ENCODE measurements at regions not wholly inside any gene's neighbourhood (a gene's known extent, or its start where the extent isn't known, plus 50 kb on each side); places are given as distances from the start of the nearest gene placed in this dataset.
"Not testable (repeated sequence)": the region's sequence is repeated elsewhere in the genome, so short reads cannot be mapped to it uniquely, and the experiment has no call there.

DNA sequence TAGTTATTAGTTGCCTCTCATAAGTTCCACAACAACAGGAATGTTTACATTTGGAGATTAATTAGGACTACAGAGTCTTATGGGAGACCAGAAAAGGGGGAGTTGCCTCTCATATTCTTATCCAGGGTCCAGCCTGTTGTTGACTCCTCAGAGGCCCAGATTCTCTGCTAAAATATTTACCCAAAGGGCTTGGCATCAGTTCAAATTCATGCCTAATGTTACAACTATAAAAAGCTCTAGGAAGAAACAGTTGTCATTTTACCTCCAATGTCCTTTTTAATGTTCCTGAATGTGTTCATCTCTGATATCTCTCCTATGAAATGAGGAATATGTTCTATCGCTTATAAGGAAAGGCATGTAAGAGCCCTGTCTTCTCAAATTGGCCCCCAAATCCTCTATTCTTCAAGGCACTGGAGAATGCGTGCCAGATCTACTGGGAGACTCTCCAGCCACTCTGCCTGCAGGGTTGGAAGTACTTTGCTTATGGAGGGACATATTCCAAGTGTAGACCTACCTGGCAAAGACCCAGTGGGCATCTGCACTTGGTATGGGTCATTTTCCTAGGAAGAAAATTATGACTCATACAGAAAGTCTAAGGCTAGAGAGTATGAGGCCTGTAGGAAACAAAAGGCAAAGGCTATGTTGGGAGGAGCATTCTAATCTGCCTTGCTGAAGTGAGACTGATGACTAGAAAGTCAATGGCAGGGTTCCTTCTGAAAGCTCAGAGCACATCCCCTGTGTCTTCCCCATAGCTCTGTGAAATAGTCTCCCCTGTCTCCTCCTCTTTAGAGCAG is 192.6 kb downstream of the ESM1 start:
- intact Hi-C loops (cut with DNase I), result loop anchor here (5.0 kb wide), 1 partner anchor 39 kb away; no protein-coding TSS in a partner anchor
- DNase-seq (ENCODE audit: low spot score), result no peak

DNA sequence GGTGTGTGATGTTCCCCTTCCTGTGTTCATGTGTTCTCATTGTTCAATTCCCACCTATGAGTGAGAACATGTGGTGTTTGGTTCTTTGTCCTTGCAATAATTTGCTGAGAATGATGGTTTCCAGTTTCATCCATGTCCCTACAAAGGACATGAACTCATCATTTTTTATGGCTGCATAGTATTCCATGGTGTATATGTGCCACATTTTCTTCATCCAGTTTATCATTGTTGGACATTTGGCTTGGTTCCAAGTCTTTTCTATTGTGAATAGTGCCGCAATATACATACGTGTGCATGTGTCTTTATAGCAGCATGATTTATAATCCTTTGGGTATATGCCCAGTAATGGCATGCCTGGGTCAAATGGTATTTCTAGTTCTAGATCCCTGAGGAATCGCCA is 197.5 kb downstream of the ESM1 start:
- intact Hi-C loops (cut with DNase I); DNase-seq (ENCODE audit: low spot score): not testable (repeated sequence)

DNA sequence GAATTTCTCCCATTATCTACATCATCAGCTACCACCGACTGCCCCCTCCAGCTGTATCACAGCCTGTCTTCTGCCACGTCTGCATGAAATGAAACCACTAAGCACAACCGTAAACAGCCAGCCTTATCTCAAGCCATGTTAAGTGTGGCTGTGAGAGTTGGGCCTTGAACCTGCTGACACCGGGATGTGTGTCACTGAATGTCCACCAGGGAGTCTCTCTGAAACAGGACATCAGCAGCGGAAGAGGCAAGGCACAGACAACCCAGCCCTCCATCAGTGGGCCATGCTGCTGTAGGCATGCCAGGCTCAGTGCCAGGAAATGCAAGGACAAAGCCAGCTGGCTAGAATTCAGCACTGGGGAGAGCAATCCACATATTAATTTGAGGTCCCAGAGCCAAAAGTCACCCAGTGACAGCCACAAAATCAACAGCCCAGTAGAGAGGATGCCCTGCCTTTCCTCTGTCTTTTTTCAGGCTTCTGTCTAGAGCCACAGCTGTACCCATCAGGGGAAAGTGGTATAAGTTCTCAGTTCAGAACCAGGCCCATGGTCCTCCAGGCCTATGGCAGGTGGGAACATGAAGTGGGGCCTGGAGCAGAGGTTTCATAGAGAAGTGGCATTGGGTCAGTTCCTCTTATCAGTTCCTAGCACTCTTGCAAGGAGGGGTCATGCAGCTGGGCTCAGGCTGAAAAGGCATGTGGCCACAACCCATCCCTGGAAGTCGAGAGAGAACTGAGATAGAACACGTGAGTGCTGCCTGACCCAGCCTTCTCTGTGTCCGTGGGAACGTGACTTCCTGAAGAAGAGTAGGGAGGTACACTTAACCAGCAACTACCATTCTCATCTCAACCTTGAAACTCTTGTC is 199.4 kb downstream of the ESM1 start:
- intact Hi-C loops (cut with DNase I), result no loop called here
- peak; percentile 79 for DNase-seq (ENCODE audit: low spot score)

DNA sequence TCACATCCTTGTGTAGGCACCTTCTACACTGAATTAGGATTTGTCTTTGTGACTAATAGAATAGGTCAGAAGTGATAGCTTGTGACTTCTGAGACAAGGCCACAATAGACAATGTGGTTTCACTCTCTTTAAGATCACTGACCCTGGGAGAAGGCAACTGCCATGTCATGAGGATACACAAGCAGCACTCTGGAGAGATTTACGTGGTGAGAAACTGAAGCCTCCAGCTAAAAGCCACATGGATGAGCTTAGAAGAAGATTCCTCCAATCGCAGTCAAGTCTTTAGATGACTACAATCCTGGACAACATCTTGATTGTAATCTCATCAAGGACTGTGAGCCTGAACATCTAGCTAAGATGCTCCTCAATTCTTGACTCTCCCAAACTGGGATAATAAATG is 206.6 kb downstream of the ESM1 start:
- intact Hi-C loops (cut with DNase I), result no loop called here
- DNase-seq (ENCODE audit: low spot score), result no peak

DNA sequence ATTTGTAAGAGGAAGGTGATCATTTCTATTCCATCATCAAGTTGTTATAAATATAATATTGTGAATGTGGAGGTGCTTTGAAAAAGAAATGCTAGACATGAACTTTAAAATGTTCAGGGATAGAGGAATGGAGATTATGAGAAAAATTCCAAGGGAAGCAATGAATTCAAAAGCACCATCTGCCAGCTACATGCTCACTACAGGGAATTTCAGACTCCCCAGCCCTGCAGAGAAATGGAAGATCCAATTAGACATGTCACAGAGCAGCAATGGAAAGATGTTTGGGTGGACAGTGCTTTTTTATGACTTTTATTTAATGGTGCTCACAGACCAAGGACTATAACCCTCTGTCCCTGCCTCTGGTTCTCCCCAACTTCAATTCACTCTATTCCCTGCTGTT is 209.7 kb downstream of the ESM1 start:
- no peak for DNase-seq (ENCODE audit: low spot score)
- intact Hi-C loops (cut with DNase I), result no loop called here

DNA sequence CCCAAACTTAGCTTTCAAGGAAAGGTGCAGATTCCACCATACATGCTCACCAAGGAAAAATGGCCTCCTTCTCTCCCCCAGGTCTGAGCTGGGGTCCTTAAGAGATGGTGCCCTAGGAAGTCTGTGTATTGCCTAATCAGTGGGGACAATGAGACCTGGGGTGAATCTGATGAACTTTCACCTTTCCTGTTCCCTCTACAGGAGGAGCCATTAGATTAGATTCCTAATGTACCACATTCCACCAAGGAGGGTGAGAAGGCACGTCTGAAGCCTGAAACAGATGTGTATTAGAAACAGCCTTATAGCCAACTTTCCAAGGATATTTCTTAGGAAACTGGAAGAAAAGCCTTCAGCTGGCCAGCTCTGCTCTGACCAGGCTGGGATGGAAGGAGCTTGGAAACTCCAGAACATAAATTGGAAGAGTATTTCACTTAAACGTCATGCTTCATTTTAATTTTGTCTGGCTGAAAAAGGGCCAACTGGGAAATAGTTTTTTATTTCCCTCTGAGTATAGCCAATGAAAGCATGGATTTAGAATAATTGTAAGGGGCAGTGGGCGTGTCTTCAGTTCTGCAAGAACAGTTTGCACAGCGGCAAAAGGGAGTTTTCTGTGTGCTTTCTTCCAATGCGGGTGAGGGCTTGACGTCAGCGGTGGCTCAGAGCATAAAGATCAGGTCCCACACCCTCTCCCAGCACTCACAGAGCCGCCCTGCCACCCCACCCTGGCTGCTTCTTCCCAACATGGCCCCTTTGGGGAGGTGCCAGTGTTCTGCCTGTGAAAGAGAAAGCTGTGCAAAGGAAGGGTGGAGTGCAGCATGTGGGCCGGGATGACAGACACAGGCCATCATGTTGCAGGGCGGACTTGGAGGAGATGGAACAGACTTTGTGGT is 210.9 kb downstream of the ESM1 start:
- DNase-seq (ENCODE audit: low spot score), result peak; percentile 80
- intact Hi-C loops (cut with DNase I), result no loop called here

DNA sequence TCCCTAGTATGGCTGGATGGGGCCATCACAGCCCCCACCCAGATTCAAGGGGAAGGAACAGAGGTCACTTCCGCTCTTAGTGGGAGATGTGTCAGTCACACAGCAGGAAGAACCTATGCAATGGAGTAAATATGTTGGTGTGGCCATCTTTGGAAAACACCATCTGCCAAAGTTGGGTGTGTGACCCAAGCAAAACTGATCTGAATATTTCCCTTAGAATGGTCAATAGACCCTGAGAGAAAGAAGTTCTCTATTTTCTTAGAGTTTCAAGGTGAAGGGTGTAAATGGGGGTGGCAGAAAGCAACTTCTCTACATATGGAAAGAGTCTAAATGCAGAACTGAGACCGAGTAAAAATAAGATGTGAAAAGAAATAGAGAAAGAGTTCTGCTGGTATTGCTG is 212.7 kb downstream of the ESM1 start:
- DNase-seq (ENCODE audit: low spot score), result no peak
- intact Hi-C loops (cut with DNase I), result no loop called here

DNA sequence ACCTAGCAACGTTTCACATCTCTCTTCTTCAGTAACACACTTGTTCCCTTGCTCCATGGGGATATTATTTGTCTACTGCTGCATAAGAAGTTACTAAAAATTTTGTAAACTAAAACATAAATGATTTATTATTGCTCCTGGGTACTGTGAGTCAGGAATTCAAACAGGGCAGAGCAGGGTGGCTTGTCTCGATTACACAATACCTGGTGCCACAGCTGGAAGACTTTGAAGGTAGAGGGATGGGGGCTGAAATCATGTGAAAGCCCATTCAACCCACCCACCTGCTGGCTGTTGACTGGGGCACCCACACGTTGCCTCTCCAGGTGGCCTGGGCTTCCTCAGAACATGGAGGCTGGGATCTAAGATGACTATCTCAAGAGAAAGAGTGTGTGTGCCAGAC is 213.2 kb downstream of the ESM1 start:
- intact Hi-C loops (cut with DNase I), result no loop called here
- no peak for DNase-seq (ENCODE audit: low spot score)

DNA sequence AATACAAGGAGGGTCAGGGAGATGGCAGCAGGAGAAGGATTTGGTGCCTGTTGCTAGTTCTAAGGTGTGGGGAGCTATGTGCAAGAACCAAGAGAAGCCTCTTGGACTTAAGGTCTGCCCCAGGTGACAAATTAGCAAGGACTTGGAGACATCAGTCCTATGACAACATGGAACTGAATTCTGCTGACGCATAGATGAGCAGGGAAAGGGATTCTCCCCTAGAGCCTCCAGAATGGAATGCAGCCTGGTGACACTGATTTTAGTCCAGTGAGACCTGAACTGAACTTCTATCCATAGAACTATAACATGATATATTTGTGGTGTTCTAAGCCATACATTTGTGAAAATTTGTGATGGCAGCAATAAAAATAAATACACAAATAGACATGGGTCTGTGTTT is 215.6 kb downstream of the ESM1 start:
- intact Hi-C loops (cut with DNase I), result no loop called here
- no peak for DNase-seq (ENCODE audit: low spot score)

DNA sequence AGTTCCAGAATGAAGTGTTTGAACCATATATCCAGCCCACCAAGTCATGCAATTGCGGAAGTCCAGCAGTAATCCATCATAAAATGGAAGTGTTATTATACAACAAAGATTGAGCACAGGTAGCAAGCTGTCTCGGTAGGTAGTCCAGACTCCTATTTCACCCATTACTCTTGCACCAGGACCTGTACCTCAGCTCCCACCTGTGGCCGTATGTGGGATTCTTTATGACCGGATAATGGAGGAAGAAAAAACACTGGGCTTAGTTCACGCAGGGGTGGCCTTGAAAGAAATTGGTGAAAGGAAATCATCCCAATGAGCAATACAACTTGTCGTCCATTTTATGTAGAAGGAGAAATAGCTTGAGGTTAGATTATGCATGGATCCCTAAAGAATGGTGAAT is 216.3 kb downstream of the ESM1 start:
- no peak for DNase-seq (ENCODE audit: low spot score)
- intact Hi-C loops (cut with DNase I), result no loop called here

DNA sequence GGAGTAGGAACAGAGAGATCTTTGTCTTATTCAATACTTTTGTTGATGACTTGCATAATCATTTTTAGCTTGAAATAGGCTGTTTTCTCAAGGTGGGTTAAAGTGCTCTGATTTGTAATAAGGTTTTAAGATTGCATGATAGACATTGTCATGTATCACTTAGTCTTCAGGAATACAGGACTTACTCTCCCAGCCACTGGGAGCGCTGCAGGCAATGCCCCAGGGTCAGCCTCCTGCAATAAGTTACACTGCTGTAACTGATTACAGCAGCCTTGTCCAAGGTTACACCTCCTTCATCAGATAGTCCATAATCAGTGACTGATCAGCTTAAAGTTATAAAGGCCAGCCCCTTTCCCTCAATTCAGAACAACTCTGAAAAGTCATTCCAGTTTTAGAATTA is 218.6 kb downstream of the ESM1 start:
- intact Hi-C loops (cut with DNase I), result no loop called here

DNA sequence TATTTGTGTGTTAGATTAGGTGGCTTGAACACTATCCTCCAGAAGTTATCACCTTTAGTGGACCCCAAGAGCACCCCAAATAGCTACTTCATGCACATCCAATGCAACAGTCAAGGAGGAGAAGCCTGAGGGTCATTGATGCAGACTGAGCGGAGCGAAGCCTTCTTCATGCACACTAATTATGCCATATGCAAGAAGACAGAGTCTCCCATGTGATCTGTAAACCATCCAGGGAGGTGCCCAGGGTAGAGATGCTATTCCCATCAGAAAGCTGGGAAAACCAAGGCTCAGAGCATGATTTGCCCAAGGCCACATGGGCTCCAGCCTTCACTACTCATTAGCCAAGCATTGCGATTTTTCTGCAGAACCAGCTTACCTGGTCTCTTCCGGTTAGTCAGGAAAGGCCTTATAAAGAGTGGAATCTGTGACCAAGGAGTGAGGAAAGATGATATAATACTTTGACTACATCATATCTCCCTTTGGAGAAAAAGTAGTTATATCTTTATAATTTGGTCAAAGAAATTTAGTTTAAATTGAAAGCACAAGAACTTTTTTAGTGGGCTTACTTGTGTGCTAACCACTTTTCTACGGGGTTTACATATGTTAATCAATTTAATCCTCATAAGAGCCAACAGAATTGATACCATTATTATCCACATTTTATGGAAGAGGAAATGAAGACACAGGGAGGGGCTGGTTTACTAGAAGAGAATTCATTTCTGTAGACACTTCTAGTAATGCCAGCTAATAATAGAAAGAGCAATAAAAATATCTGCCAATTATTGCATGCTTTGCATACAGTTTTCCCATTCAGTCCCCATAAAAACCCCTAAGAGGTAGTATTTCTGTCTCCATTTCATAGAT is 220.0 kb downstream of the ESM1 start:
- intact Hi-C loops (cut with DNase I), result no loop called here
- DNase-seq (ENCODE audit: low spot score), result no peak

More for the DNA sequence above, 218.6 kb downstream of the ESM1 start:
- no peak for DNase-seq (ENCODE audit: low spot score)

DNA sequence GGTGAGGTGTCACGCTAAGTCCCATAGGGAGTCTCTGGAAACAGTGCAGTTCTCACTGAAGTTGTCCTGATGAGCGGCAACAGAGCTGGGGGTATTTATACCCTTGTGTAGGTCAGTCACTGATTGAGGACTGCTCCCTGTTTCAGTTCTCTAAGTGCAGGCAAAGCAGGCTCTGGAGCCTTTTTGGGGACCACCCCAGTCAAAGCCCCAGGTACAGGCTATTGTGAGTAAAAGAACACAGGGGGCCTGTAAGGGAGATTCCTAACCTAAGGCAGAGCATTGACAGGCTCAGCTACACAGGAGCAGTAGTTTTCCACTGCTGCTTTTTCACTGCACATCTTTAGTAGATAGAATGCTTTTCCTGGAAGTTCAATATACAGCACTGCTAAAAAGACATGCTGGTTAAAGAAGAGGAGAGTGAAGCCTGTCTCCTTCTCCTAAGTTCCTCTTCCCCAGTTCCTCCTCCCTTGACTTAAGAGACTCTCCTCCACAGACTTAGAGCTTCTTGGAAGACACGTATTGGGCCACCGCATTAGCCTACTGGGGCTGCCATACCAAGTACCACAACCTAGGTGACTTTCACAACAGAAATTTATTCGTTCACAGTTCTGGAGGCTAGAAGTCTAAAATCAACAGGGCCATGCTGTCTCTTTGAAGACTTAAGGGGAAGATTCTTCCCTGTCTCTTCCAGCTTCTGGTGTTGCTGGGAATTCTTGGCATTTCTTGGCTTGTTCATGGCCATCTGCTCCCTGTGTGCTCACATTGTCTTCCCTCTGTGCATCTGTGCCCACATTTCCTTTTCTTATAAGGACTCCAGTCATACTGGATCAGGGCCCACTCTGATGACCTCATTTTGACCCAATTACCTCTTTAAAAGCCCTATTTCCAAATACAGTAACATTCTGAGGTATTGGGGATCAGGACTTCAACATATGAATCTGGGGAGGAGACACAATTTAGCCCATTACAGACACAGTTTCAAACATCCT is 221.0 kb downstream of the ESM1 start:
- no peak for DNase-seq (ENCODE audit: low spot score)
- intact Hi-C loops (cut with DNase I), result no loop called here

DNA sequence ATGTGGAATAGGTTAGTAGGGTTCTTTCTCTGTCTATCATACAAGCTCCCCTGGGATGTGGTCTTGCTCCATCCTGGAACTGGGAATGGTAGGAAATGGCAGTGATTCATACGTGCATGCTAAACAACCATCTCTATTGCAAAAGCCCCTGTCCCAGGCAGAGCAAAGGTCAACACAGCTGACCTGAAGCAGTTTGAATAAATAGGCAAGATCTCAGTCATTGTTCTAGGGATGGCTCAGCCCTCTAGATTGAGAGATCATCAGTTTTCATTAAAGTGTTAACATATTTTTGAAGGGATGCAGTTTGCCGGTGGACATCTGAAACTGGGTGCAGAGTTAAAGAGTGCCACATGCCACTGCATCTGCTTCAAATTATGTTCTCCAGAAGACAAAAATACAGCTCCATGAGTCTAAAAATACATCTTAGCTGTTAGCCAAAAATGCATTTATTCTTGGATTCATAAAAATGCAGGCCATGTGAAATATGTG is 224.1 kb downstream of the ESM1 start:
- intact Hi-C loops (cut with DNase I), result no loop called here
- no peak for DNase-seq (ENCODE audit: low spot score)

DNA sequence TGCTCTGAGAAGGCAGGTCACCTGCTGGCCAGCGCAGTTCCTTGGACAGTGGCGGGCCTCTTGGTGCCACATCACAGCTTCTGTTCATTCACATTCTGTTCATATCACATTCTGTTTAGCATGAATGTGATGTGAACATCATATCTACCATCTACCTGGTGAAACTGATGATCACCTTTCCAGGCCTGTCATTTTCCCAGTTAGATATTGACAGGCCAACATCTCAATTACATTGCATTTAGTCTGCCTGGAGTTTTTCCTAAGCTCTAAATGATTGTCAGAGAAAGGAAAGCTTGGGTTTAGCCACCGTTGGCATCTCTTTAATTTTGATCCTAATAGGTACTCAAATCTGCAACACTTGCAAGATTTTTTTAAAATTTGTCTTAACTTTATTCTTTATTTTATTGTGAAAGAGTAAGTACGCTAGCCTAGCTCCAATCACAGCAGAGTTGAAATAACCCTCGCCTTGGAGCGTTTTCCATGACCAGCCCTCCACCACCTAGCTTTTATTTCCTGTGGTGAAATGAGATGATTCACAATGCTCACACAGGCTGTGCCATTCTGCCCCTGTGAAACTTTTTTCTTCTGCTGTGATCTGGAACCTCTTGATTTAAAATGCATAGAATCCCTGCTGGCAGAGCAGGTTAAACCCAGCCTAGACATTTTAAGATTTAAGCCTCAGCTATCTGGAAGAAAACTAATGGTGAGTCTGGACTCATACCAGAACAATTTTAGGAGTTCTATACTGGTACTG is 225.0 kb downstream of the ESM1 start:
- DNase-seq (ENCODE audit: low spot score), result no peak
- intact Hi-C loops (cut with DNase I), result no loop called here

DNA sequence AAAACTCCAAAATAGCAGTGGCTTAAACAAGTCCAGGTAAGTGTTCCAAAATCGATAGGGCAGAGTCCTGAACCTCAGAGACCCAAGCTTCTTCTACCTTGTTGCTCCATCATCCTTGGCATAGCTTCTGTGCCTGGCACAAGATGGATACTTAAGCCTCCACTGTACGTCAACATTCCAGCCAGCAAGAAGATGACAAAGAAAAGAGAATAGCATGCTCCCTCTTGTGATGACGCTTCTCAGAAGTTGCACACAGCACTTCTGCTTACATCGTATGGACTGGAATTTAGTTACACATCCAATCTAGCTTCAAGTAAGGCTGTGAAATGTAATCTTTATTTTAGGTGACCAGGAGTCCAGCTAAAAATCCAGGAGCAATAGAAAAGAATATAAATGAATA is 227.4 kb downstream of the ESM1 start:
- no peak for DNase-seq (ENCODE audit: low spot score)
- intact Hi-C loops (cut with DNase I), result no loop called here

DNA sequence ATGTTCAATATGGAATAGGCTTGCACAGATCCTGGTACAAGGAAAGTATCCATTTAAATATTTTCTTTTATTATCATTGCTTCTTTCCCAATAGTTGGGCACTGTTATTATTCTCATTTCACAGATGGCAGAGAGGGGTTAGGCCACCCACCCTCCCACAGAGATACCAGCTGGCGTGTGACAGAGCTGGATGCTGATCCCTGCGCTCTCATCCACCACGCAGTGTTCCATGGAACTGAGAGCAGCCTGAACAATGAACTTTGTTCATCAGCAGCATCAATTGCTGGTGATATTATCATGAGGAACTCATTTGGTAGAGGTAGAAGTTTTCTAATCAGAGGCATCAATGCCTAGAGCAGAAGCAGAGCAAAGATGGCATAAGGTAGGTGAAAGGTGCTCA is 227.9 kb downstream of the ESM1 start:
- DNase-seq (ENCODE audit: low spot score), result no peak
- intact Hi-C loops (cut with DNase I), result no loop called here
